Spleen (tissue), 7 donors: ENCODE measurements at regions not wholly inside any gene's neighbourhood (a gene's known extent, or its start where the extent isn't known, plus 50 kb on each side); places are given as distances from the start of the nearest gene placed in this dataset.

ENCODE experiments used
- CTCF ChIP-seq, 11 experiments: fragments of 200-600 bp in 7 of 11; fragments of 450-650 bp in 4 of 11; sonication (generic) in 4 of 11; IDR thresholded peaks in 8 of 11; conservative IDR thresholded peaks in 3 of 11; 1 replicate in 7 of 11; 2 replicates in 4 of 11; pipeline versions ENCODE4 v1.4.0 to v1.8.0; 2016 to 2021; ENCODE audit warnings: antibody characterized with exemption in 11 of 11, inconsistent platforms in 4 of 11, mild to moderate bottlenecking in 1 of 11
- POLR2A ChIP-seq, 3 donors: fragments of 450-650 bp; IDR thresholded peaks; one replicate each; pipeline ENCODE4 v1.5.1; 2017; ENCODE audit warnings: antibody characterized with exemption in 3 of 3, mild to moderate bottlenecking in 1 of 3
- donor health status: DM: no; HTN: no; CAD: no; lungs with moderate emphysema.
- donor health status: DM: no; HTN: no; CAD: no.
- donor health status: DM: no; HTN: no; CAD: no.

DNA sequence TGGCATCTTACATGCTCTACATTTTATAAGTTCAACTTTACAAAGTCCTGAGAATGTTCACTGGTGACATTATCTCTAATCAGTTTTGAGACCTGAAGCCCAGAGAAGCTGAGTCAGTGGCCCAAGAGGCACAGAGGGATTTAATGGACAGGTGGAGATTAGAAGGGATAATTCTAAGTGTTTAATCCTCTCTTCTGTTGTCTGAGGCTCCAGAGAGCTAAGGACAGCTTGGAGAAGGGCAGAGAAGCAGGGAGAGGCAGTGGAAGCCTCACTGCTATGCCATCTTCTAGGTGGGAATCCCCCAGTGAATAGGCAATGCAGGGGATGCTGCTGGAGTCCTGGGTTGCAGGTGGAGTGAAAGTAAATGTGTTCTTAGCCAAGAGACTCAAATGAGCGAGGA is 369.4 kb upstream of the SLCO3A1 start:
- TF ChIP-seq CTCF (IDR thresholded peaks at IDR 0.05 in 8 of 11, conservative IDR thresholded peaks at IDR 0.05 in 3 of 11): no peak
- no peak for TF ChIP-seq POLR2A (IDR thresholded peaks at IDR 0.05)
